H1 (cell line): ENCODE measurements at regions not wholly inside any gene's neighbourhood (a gene's known extent, or its start where the extent isn't known, plus 50 kb on each side); places are given as distances from the start of the nearest gene placed in this dataset.

Experiments
- CTCF ChIA-PET: fragments of 300-600 bp; sonication (Branson Sonifier 250); formaldehyde crosslinking; loops from one replicate; lab custom pipeline; 2021; ENCODE audit not compliant: partially characterized antibody; lab: Charles Lee
- POLR2A ChIA-PET: fragments of 300-600 bp; sonication (Branson Sonifier 250); formaldehyde crosslinking; loops from one replicate; lab custom pipeline; 2021; ENCODE audit warnings: inconsistent platforms; ENCODE audit not compliant: partially characterized antibody; lab: Charles Lee
- DNase-seq, 2 experiments: peaks; one replicate each; pipeline versions ENCODE4 v3.0.0 to v3.0.0-alpha.2; 2010 to 2022; ENCODE audit warnings: low spot score in 2 of 2, low read depth in 1 of 2, mixed read lengths in 1 of 2
- FAIRE-seq: peaks from 2 replicates; lab custom pipeline; 2011; peaks lifted over from hg19 to GRCh38; lab: Jason Lieb, UNC
- H2AFZ ChIP-seq: 2 replicates; pipeline ENCODE4 v1.8.1; 2012; ENCODE audit warnings: low read length, inconsistent platforms
- H2AK5ac ChIP-seq: 2 replicates; pipeline ENCODE4 v1.6.1; 2013; ENCODE audit warnings: low read depth, low read length
- H2BK120ac ChIP-seq: replicated peaks from 2 replicates; pipeline ENCODE3; 2013; ENCODE audit warnings: low read depth, low read length, inconsistent platforms
- H2BK12ac ChIP-seq: 2 replicates; pipeline ENCODE4 v1.6.1; 2013; ENCODE audit warnings: low read depth, low read length
- H2BK15ac ChIP-seq: 2 replicates; pipeline ENCODE4 v1.6.1; 2013; ENCODE audit warnings: low read length
- H2BK20ac ChIP-seq: 2 replicates; pipeline ENCODE4 v1.6.1; 2013; ENCODE audit warnings: low read length
- H2BK5ac ChIP-seq: 2 replicates; pipeline ENCODE4 v1.6.1; 2013; ENCODE audit warnings: low read depth, low read length
- H3K14ac ChIP-seq: 2 replicates; pipeline ENCODE4 v1.6.1; 2013; ENCODE audit warnings: inconsistent platforms; ENCODE audit not compliant: insufficient read length
- H3K18ac ChIP-seq: 2 replicates; pipeline ENCODE4 v1.6.1; 2013; ENCODE audit warnings: low read length; ENCODE audit errors: extremely low read depth
- H3K23ac ChIP-seq: 2 replicates; pipeline ENCODE4 v1.6.1; 2013; ENCODE audit warnings: inconsistent platforms; ENCODE audit not compliant: insufficient read length
- H3K23me2 ChIP-seq: 2 replicates; pipeline ENCODE4 v1.6.1; 2013; ENCODE audit warnings: low read depth, low read length
- H3K27ac ChIP-seq: 2 replicates; pipeline ENCODE4 v1.6.1; 2011; ENCODE audit warnings: low read depth, low read length, inconsistent platforms
- H3K27me3 ChIP-seq, 4 experiments: replicated peaks in 1 of 4; 1 replicate in 1 of 4; 2 replicates in 3 of 4; pipeline versions ENCODE4 v1.6.1 to v1.8.1; 2011 to 2013; ENCODE audit warnings: low read length in 3 of 4, mild to moderate bottlenecking in 3 of 4, inconsistent platforms in 2 of 4, mixed read lengths in 2 of 4, moderate library complexity in 1 of 4; ENCODE audit not compliant: control insufficient read depth in 3 of 4, insufficient read depth in 3 of 4; ENCODE audit errors: extremely low read depth in 1 of 4
- H3K36me3 ChIP-seq, 4 experiments: 2 replicates each; pipeline versions ENCODE4 v1.6.1 to v1.8.1; 2011 to 2013; ENCODE audit warnings: mild to moderate bottlenecking in 4 of 4, low read length in 3 of 4, moderate library complexity in 2 of 4, control low read depth in 1 of 4, inconsistent platforms in 1 of 4; ENCODE audit not compliant: insufficient read depth in 4 of 4, control insufficient read depth in 2 of 4
- H3K4ac ChIP-seq: replicated peaks from 2 replicates; pipeline ENCODE3; 2013; ENCODE audit warnings: low read length, low read depth, mixed read lengths, inconsistent platforms; ENCODE audit not compliant: insufficient read length
- H3K4me1 ChIP-seq, 4 experiments: replicated peaks in 1 of 4; 1 replicate in 1 of 4; 2 replicates in 3 of 4; pipeline versions ENCODE4 v1.6.1 to v1.8.1; 2011 to 2013; ENCODE audit warnings: low read length in 3 of 4, inconsistent platforms in 2 of 4, mixed read lengths in 1 of 4; ENCODE audit not compliant: insufficient read depth in 4 of 4, control insufficient read depth in 3 of 4
- H3K4me2 ChIP-seq, 2 experiments: 2 replicates each; pipeline versions ENCODE4 v1.6.1 to v1.8.1; 2011 to 2013; ENCODE audit warnings: low read depth in 2 of 2, low read length in 2 of 2, control low read depth in 1 of 2, inconsistent platforms in 1 of 2, mild to moderate bottlenecking in 1 of 2; ENCODE audit not compliant: insufficient read depth in 1 of 2
- H3K4me3 ChIP-seq, 4 experiments: fragments of 200-600, 300-600 bp in 1 of 4; sonication (generic), shearing (Covaris generic), sonication (Bioruptor Twin) in 1 of 4; 2 replicates each; pipeline versions ENCODE4 v1.5.1 to v1.8.1; 2011 to 2016; ENCODE audit warnings: low read length in 4 of 4, low read depth in 3 of 4, control low read depth in 2 of 4, inconsistent platforms in 2 of 4, mild to moderate bottlenecking in 2 of 4, mixed read lengths in 1 of 4, moderate library complexity in 1 of 4; ENCODE audit not compliant: insufficient read depth in 2 of 4; ENCODE audit errors: extremely low read depth in 1 of 4
- H3K56ac ChIP-seq: replicated peaks from 2 replicates; pipeline ENCODE3; 2013; ENCODE audit warnings: low read depth, mild to moderate bottlenecking, mixed read lengths, low read length, inconsistent platforms; ENCODE audit not compliant: insufficient read length
- H3K79me1 ChIP-seq: 2 replicates; pipeline ENCODE4 v1.6.1; 2013; ENCODE audit warnings: low read depth, low read length, control low read depth
- H3K79me2 ChIP-seq, 2 experiments: 2 replicates each; pipeline versions ENCODE4 v1.6.1 to v1.8.1; 2012 to 2013; ENCODE audit warnings: low read length in 2 of 2, mild to moderate bottlenecking in 2 of 2, inconsistent platforms in 1 of 2; ENCODE audit not compliant: insufficient read depth in 2 of 2, control insufficient read depth in 1 of 2
- H3K9ac ChIP-seq, 4 experiments: replicated peaks in 1 of 4; 1 replicate in 1 of 4; 2 replicates in 3 of 4; pipeline versions ENCODE4 v1.6.1 to v1.8.1; 2011 to 2013; ENCODE audit warnings: low read depth in 3 of 4, low read length in 3 of 4, control low read depth in 2 of 4, mild to moderate bottlenecking in 2 of 4, moderate library complexity in 2 of 4, inconsistent platforms in 1 of 4; ENCODE audit errors: extremely low read depth in 1 of 4
- H3K9me3 ChIP-seq, 2 experiments: 2 replicates each; pipeline versions ENCODE4 v1.6.1 to v1.8.1; 2012 to 2013; ENCODE audit warnings: mild to moderate bottlenecking in 2 of 2, moderate library complexity in 2 of 2, control low read depth in 1 of 2, inconsistent platforms in 1 of 2, low read depth in 1 of 2, low read length in 1 of 2, mixed read lengths in 1 of 2; ENCODE audit not compliant: insufficient read depth in 2 of 2
- H4K20me1 ChIP-seq, 2 experiments: replicated peaks in 1 of 2; 2 replicates each; pipeline versions ENCODE3 to v1.8.1; 2011 to 2013; ENCODE audit warnings: inconsistent platforms in 2 of 2, low read length in 2 of 2, mild to moderate bottlenecking in 1 of 2; ENCODE audit not compliant: insufficient read depth in 2 of 2, control insufficient read depth in 1 of 2
- H4K5ac ChIP-seq: 2 replicates; pipeline ENCODE4 v1.6.1; 2013; ENCODE audit warnings: low read length, low read depth, mixed read lengths, inconsistent platforms; ENCODE audit not compliant: insufficient read length
- H4K8ac ChIP-seq: 2 replicates; pipeline ENCODE4 v1.8.0; 2013; ENCODE audit warnings: mild to moderate bottlenecking, moderate library complexity, low read length, inconsistent platforms; ENCODE audit not compliant: insufficient read depth; ENCODE audit errors: extremely low read depth
- H4K91ac ChIP-seq: replicated peaks from 2 replicates; pipeline ENCODE3; 2013; ENCODE audit warnings: low read length, mixed read lengths, inconsistent platforms; ENCODE audit not compliant: insufficient read length
- CREB1 ChIP-seq: IDR thresholded peaks from 2 replicates; pipeline ENCODE4 v1.6.1; 2012; ENCODE audit warnings: inconsistent platforms
- TEAD4 ChIP-seq: IDR thresholded peaks from 2 replicates; pipeline ENCODE4 v1.6.1; 2012; ENCODE audit warnings: low read depth, low read length, inconsistent platforms, mixed read lengths
- WGBS, 2 experiments: shearing (Covaris generic) in 1 of 2; methylation state at CpG; one replicate each; pipeline versions ENCODE4 v1.1.6 to v1.1.7; 2013 to 2015; ENCODE audit warnings: low lambda C conversion rate in 2 of 2, mixed read lengths in 2 of 2, inconsistent platforms in 1 of 2, low coverage in 1 of 2, missing lambda C conversion rate in 1 of 2; ENCODE audit not compliant: insufficient replicate concordance in 2 of 2, insufficient coverage in 1 of 2, insufficient read length in 1 of 2; ENCODE audit errors: extremely low coverage in 1 of 2, missing lambda C conversion rate in 1 of 2; 5-methylcytosine and 5-hydroxymethylcytosine counted together
- TF ChIP-seq, protein P1 (sequence below): IDR thresholded peaks from 2 replicates; pipeline ENCODE4 v1.6.1; 2011; ENCODE audit warnings: low read length, improper control_type of control experiment

DNA sequence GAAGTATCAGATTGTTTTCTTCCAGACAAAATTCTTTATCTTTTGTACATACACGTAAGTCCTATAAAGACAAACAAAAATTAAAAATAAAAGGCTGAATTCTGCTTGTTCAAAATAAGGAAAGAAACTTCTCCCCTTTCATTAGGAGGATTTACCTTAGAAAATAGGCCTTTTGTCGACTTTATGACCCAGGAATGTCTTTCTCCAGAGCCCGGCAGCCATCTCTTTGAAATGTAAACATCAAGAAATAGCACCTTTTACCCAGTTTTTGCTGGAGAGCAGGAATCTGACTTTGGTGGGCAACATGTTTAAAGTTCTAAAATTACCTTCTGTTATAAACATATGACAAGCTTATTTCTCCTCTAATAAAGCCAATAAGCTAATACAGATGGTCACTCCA lies 373.0 kb upstream of the FTMT start:
- peak; percentile 55 for FAIRE-seq
- no peak overlapping the region for H2BK5ac ChIP-seq

More for the DNA sequence above, 373.0 kb upstream of the FTMT start:
- Histone ChIP-seq H3K14ac (no peak overlapping the region), H2BK120ac (no peak overlapping the region), H2BK15ac (no peak overlapping the region), H4K91ac (no peak overlapping the region), H3K4me2 (peak overlapping the region in 1 of 2 experiments; percentile 17; a peak in 1 of 4 replicates), H3K56ac (no peak overlapping the region), H4K20me1 (no peaks in the 10 kb centered on the region), H2BK12ac (no peak overlapping the region), H3K23me2 (no peaks in the 10 kb centered on the region), H3K79me2 (no peaks in the 10 kb centered on the region), H4K8ac (no peak overlapping the region), H3K27me3 (no peaks in the 10 kb centered on the region), H3K23ac (no peak overlapping the region), H3K18ac (no peak overlapping the region), H3K36me3 (no peaks in the 10 kb centered on the region), H3K9ac (no peak overlapping the region), H2AK5ac (no peak overlapping the region), H2AFZ (no peak overlapping the region), H3K4me3 (peak overlapping the region in 1 of 4 experiments; percentile 20; a peak in 1 of 8 replicates), H3K4ac (no peak overlapping the region), H3K27ac (no peak overlapping the region), H3K79me1 (no peaks in the 10 kb centered on the region), H3K9me3 (no peaks in the 10 kb centered on the region), H4K5ac (no peak overlapping the region), H3K4me1 (peaks cover 0 to 7% (median 0%) of the 10 kb centered on the region in 4 experiments; a peak in 1 of 7 replicates), H2BK20ac (no peak overlapping the region)
- CTCF ChIA-PET = no interaction called here
- 26% methylated on average over 3 of the region's 3 CpGs; no CpG with 5 or more reads in 1 of the 2 experiments for WGBS, 2 experiments
- POLR2A ChIA-PET = no interaction called here
- no peak for DNase-seq
- TF ChIP-seq CREB1 (no peak), TEAD4 (0 out of 2 replicates have a peak, but pooled peaks have one; percentile 42)
- TF ChIP-seq, protein P1, sequence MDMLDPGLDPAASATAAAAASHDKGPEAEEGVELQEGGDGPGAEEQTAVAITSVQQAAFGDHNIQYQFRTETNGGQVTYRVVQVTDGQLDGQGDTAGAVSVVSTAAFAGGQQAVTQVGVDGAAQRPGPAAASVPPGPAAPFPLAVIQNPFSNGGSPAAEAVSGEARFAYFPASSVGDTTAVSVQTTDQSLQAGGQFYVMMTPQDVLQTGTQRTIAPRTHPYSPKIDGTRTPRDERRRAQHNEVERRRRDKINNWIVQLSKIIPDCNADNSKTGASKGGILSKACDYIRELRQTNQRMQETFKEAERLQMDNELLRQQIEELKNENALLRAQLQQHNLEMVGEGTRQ = no peak
